ENCODE measurements at regions not wholly inside any gene's neighbourhood (a gene's known extent, or its start where the extent isn't known, plus 50 kb on each side); places are given as distances from the start of the nearest gene placed in this dataset.
"Not testable (repeated sequence)": the region's sequence is repeated elsewhere in the genome, so short reads cannot be mapped to it uniquely, and the experiment has no call there.

GRCh38 chr4:7133818-7134650, 58.3 kb upstream of the SORCS2 start:
- TF ChIP-seq CTCF, POLR2A (IDR thresholded peaks at IDR 0.05): not testable (repeated sequence)

Data from testis (tissue), 2 donors.